Duodenal mucosa (tissue), 2 donors: ENCODE measurements at regions not wholly inside any gene's neighbourhood (a gene's known extent, or its start where the extent isn't known, plus 50 kb on each side); places are given as distances from the start of the nearest gene placed in this dataset.

Experiments
- H3K27ac ChIP-seq: one replicate; pipeline ENCODE4 v1.7.0; 2013; ENCODE audit warnings: low read depth, low read length
- H3K27me3 ChIP-seq, 2 donors: one replicate each; pipeline ENCODE4 v1.7.0; 2013; ENCODE audit warnings: low read length in 2 of 2, control low read depth in 1 of 2; ENCODE audit not compliant: insufficient read depth in 2 of 2, control insufficient read depth in 1 of 2
- H3K36me3 ChIP-seq, 2 donors: one replicate each; pipeline ENCODE4 v1.7.0; 2013; ENCODE audit warnings: low read length in 2 of 2, control low read depth in 1 of 2; ENCODE audit not compliant: insufficient read depth in 2 of 2, control insufficient read depth in 1 of 2
- H3K4me1 ChIP-seq, 2 donors: one replicate each; pipeline ENCODE4 v1.7.0; 2013; ENCODE audit warnings: low read length in 2 of 2, control low read depth in 1 of 2; ENCODE audit not compliant: insufficient read depth in 2 of 2, control insufficient read depth in 1 of 2
- H3K4me3 ChIP-seq, 2 donors: one replicate each; pipeline ENCODE4 v1.7.0; 2013; ENCODE audit warnings: low read length in 2 of 2, low read depth in 1 of 2
- H3K9ac ChIP-seq, 2 donors: one replicate each; pipeline ENCODE4 v1.7.0; 2013; ENCODE audit warnings: low read length in 2 of 2, low read depth in 1 of 2
- H3K9me3 ChIP-seq, 2 donors: one replicate each; pipeline ENCODE4 v1.7.0; 2013; ENCODE audit warnings: low read length in 2 of 2, control low read depth in 1 of 2; ENCODE audit not compliant: control insufficient read depth in 1 of 2

DNA sequence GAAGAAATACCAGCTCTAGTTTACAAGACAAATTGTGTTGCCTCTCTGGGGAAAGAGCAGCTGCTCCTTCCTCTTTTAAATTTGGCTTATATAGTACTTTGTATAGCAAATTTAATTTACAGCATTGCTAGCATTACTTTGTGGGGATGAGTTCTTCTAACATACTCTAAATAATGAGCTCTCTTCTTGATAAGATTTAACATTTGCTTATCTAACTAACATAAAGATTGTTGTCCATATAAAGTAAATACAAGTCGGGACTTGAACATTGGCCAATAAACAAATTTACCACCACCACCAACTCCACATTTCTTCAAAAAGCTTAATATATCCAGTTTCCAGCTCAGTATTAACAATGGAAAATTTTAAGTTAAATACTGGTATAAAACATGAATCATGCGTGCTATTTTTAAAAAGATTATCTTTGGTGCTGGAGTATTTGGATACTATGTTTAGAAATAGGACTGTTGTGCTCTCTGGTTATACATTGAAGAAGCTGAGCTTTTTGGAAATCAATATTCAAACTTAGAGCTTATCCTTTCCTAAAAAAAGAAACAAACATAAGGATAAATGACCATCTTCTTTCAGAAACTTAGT is 1146.9 kb upstream of the GJE1 start:
- no peak overlapping the region for H3K9ac ChIP-seq
- no peaks in the 10 kb centered on the region for H3K27me3 ChIP-seq
- H3K4me3 ChIP-seq = no peak overlapping the region
- no peaks in the 10 kb centered on the region for H3K9me3 ChIP-seq
- H3K27ac ChIP-seq = no peak overlapping the region
- H3K36me3 ChIP-seq = no peaks in the 10 kb centered on the region
- H3K4me1 ChIP-seq = no peaks in the 10 kb centered on the region

DNA sequence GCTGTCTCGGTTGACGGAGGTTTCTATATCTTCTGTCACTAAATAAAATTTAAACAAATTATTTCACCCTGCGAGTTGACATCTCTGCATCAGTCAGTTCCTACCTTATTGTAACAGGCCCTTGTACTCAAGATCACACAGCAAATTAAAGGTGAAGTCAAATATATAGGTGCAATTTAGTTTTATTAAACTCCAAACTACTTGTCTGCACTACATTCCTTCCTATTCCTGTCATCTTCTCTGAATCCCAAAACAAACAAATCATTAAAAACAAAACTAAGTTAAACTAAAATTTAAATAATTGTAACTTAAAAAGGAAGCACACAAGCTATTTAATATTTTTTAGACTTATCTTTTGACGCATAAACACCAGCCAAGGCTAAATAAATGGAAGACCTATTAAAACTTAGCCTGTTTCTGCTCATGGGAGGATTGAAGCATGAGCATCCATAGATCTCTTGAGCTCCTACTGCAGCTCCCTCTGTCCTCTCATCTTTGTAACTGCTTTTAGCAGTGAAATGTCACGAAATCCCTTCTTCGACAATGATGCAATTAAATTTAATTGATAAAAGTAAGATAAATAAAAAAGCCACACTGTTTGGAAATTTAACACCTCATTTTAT is 1152.3 kb upstream of the GJE1 start:
- Histone ChIP-seq H3K9ac (no peak overlapping the region), H3K9me3 (no peaks in the 10 kb centered on the region), H3K4me3 (no peak overlapping the region), H3K36me3 (no peaks in the 10 kb centered on the region), H3K4me1 (no peaks in the 10 kb centered on the region), H3K27ac (no peak overlapping the region), H3K27me3 (no peaks in the 10 kb centered on the region)

DNA sequence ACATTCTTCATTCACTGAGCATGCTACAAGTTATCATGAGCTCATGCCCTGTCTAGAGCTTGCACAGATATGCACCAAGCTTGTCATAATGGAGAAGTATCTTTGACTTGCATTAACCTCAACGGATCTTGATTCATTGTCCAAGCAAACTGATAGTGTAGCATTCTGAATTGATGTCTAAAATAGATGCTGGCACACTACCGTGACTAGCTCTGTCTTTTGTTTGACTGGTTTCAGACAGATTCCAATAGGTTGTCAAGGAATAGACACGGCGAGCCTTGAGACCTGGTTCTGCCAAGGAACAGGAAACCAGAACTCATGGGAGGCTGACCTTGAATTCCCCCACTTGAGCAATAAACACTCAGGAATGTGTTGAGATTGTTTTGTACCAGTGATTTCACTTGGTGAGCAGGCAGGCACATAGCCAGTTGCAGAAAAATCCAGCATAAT is 1153.1 kb upstream of the GJE1 start:
- no peak overlapping the region for H3K4me3 ChIP-seq
- no peaks in the 10 kb centered on the region for H3K27me3 ChIP-seq
- H3K27ac ChIP-seq = no peak overlapping the region
- H3K36me3 ChIP-seq = no peaks in the 10 kb centered on the region
- no peaks in the 10 kb centered on the region for H3K9me3 ChIP-seq
- H3K4me1 ChIP-seq = no peaks in the 10 kb centered on the region
- no peak overlapping the region for H3K9ac ChIP-seq

DNA sequence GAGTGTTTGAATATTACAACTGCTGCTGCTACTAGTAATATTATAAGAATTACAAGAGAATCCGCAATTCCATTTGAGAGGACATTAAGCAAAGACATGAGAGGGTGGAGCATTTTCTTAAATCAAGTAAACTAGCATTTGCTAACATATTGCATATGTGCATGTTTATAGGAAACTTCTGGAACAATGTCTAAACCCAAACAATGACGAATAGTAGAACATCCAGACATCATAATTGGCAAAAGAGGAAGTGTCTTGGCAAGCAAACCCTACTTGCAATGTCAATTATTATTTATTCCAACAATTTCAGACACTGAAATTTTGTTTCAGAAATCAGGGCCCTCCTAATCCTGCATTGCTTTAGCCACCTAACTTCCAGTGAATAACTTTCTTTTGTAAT is 1155.3 kb upstream of the GJE1 start:
- H3K9ac ChIP-seq = no peak overlapping the region
- no peaks in the 10 kb centered on the region for H3K9me3 ChIP-seq
- no peaks in the 10 kb centered on the region for H3K4me1 ChIP-seq
- H3K27me3 ChIP-seq = no peaks in the 10 kb centered on the region
- no peak overlapping the region for H3K27ac ChIP-seq
- H3K4me3 ChIP-seq = no peak overlapping the region
- no peaks in the 10 kb centered on the region for H3K36me3 ChIP-seq

DNA sequence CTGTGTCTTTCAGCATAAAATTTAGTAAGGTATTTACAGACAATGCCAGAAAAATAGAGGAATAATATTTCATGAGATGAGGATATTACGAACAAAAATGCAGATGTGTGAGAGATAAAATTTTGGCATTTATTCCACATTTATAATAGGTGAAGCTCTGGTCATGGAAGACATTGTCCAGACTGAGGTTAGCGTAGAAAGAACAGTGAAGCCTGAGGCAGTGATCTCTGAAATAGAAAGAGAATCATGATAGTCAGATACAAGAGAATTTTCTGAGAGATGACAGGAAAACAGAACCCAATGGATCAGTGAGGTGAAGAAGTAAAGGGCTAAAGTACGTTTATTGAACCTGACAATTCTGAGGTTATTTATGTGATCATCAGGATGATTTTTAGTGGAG is 1155.9 kb upstream of the GJE1 start:
- H3K27ac ChIP-seq = no peak overlapping the region
- H3K36me3 ChIP-seq = no peaks in the 10 kb centered on the region

DNA sequence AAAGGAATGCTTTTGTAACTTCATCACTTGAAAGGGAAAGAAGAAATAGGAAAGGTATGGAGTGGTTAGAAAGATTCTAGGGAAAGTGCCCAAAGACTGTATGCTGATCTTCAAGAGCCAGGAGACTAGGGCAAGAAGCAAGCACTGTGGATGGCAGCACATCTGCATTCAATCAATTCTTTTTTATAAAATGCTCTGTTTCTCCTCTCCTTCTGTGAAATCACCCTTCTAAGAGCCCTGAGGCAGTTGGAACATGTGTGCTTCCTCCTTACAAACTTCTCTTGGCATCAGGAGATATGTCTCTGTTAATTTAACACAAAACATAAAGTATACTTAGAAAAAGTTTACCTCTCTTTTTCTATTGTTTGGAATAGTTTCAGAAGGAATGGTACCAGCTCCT is 1162.2 kb upstream of the GJE1 start:
- Histone ChIP-seq H3K9ac (no peak overlapping the region), H3K27ac (no peak overlapping the region)

More for the DNA sequence above, 1155.9 kb upstream of the GJE1 start:
- H3K9ac ChIP-seq = no peak overlapping the region
- no peaks in the 10 kb centered on the region for H3K27me3 ChIP-seq
- no peaks in the 10 kb centered on the region for H3K9me3 ChIP-seq
- no peak overlapping the region for H3K4me3 ChIP-seq
- no peaks in the 10 kb centered on the region for H3K4me1 ChIP-seq

DNA sequence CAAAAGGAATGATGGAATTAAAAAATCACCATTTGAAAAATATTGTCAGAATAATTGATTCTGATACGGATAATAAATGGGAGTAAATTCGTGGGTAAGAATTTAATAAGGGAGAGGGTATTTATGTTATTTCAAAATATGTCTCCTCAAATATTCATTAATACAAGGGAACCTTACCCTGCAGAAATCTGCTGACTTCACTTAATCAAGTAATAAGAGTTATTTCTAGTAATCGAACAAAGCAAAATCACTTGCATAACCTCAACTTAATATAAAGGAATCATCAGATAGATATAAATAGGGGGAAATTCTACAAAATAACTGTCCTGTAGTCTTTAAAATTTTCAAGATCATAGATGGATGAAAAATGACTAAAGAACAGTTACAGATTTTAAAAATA is 1164.7 kb upstream of the GJE1 start:
- Histone ChIP-seq H3K9ac (no peak overlapping the region), H3K9me3 (no peaks in the 10 kb centered on the region), H3K27me3 (no peaks in the 10 kb centered on the region), H3K36me3 (no peaks in the 10 kb centered on the region), H3K4me1 (no peaks in the 10 kb centered on the region), H3K4me3 (no peak overlapping the region), H3K27ac (no peak overlapping the region)

More for the DNA sequence above, 1162.2 kb upstream of the GJE1 start:
- Histone ChIP-seq H3K27me3 (no peaks in the 10 kb centered on the region), H3K36me3 (no peaks in the 10 kb centered on the region), H3K4me1 (no peaks in the 10 kb centered on the region), H3K4me3 (no peak overlapping the region), H3K9me3 (no peaks in the 10 kb centered on the region)

DNA sequence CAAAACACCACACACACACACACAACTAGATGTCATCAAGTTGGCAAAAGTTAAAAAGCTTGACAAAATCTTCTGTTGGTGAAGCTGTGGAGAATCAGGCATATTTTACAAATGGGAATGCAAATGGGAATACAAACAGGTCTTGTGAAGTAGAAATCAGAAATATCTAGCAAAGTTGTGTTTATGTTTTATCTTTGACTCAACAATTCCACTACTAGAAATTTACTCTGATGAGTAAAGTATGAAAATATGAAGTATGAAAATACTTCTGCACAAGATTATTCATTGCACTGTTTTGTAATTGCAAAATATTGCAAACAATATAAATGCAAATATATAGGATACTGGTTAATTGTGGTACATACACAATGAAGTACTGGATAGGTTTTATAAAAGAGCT is 1166.0 kb upstream of the GJE1 start:
- H3K4me1 ChIP-seq = no peaks in the 10 kb centered on the region
- no peaks in the 10 kb centered on the region for H3K9me3 ChIP-seq
- H3K4me3 ChIP-seq = no peak overlapping the region
- H3K9ac ChIP-seq = no peak overlapping the region
- H3K27me3 ChIP-seq = no peaks in the 10 kb centered on the region
- no peaks in the 10 kb centered on the region for H3K36me3 ChIP-seq
- H3K27ac ChIP-seq = no peak overlapping the region

DNA sequence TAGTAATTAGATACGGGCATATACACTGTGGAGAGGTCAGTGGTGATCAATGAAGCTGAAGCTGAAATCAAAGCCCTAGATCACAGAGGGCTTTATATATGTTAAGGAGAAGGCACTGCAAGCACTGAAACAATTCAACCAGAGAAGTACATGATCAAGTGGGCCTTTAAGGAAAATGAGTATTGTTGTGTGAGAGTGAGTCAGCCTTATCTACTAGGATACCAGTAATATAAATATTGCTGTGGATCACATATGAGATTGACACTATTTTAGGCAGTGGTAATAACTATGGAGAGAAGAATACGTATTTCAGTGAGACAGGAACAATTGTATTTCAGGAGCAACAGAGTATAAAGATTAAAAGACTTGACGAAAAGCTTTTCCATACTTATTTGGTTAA is 1172.2 kb upstream of the GJE1 start:
- Histone ChIP-seq H3K4me1 (no peaks in the 10 kb centered on the region), H3K27ac (no peak overlapping the region), H3K9me3 (no peaks in the 10 kb centered on the region), H3K36me3 (no peaks in the 10 kb centered on the region), H3K4me3 (no peak overlapping the region), H3K9ac (no peak overlapping the region), H3K27me3 (no peaks in the 10 kb centered on the region)

DNA sequence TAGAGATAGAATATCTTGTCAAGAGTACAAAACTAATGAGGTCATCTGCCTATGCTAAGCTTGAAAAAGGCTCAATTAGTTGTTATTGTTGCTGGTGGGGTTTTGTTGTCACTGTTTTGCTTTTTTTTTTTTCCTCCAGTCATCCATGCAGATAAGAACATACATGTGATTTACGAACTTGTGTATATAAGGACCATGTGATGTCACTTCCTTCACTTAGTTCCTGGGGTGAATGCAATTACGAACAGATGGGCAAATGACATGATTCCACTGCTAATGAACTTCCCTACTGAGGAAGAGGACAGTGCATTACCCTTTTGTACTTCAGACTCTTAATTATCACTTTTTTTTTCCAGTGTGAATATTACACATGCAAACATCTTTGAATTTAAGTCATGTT is 1175.3 kb upstream of the GJE1 start:
- H3K4me3 ChIP-seq = no peak overlapping the region
- no peak overlapping the region for H3K9ac ChIP-seq
- H3K27me3 ChIP-seq = no peaks in the 10 kb centered on the region
- no peaks in the 10 kb centered on the region for H3K36me3 ChIP-seq
- no peak overlapping the region for H3K27ac ChIP-seq
- no peaks in the 10 kb centered on the region for H3K4me1 ChIP-seq
- H3K9me3 ChIP-seq = no peaks in the 10 kb centered on the region
